ENCODE measurements at regions not wholly inside any gene's neighbourhood (a gene's known extent, or its start where the extent isn't known, plus 50 kb on each side); places are given as distances from the start of the nearest gene placed in this dataset.
A peak's percentile ranks its signal among the peaks of the same experiment; 100 is the strongest.

GRCh38 chr2:129709001-129709955 lies 270.2 kb upstream of the RAB6C start:
- TF ChIP-seq, protein P1, sequence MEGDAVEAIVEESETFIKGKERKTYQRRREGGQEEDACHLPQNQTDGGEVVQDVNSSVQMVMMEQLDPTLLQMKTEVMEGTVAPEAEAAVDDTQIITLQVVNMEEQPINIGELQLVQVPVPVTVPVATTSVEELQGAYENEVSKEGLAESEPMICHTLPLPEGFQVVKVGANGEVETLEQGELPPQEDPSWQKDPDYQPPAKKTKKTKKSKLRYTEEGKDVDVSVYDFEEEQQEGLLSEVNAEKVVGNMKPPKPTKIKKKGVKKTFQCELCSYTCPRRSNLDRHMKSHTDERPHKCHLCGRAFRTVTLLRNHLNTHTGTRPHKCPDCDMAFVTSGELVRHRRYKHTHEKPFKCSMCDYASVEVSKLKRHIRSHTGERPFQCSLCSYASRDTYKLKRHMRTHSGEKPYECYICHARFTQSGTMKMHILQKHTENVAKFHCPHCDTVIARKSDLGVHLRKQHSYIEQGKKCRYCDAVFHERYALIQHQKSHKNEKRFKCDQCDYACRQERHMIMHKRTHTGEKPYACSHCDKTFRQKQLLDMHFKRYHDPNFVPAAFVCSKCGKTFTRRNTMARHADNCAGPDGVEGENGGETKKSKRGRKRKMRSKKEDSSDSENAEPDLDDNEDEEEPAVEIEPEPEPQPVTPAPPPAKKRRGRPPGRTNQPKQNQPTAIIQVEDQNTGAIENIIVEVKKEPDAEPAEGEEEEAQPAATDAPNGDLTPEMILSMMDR (IDR thresholded peaks at IDR 0.05; ENCODE audit: unreplicated experiment in 3 of 3), result no peak
- Mint-ChIP-seq H3K36me3 (ENCODE audit: low read depth) (no peaks in the 10 kb centered on the region), H3K27me3 (ENCODE audit: low read depth) (peaks cover 3% of the 10 kb centered on the region), H3K9me3 (peaks cover 9% of the 10 kb centered on the region), H3K27ac (peak overlapping the region; percentile 64 to 83 (median 69)), H3K4me3 (peak overlapping the region in 1 of 3 experiments; percentile 50), H3K4me1 (peaks cover 17% of the 10 kb centered on the region)

DNA sequence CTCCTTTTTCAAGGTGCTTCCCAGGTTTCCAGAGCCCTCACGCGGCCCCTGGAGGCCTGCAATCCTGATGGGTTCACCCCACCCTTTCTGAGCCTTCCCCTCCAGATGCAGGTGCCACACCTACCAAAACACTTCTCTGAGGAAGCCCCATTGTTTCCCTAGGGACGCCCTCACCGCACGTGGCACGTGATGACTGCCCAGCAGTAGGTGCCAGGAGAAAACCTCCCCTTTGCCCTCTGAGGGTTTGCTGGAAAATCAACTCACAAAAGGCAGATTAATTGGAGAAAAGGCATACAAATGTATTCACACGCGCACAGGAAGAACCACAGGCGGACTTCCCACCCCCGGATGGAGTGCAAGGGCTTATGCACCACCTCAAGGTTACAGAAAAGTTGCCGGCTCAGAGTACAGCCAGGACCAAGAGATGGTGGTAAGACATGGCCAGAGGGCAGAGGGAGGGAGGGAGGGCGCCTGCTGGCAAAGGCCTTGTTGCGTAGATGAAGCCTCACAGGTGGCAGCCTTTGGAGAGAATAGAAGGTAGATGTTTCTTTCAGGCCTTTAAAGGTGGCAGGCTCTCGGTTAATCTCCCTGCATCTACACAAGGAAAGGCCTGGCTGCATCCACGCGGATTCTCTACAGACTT lies 269.4 kb upstream of the RAB6C start:
- TF ChIP-seq, protein P1 (IDR thresholded peaks at IDR 0.05; ENCODE audit: unreplicated experiment in 3 of 3), result no peak
- H3K4me1 Mint-ChIP-seq, result peaks cover 17% of the 10 kb centered on the region
- H3K9me3 Mint-ChIP-seq, result peaks cover 3% of the 10 kb centered on the region
- no peak overlapping the region for H3K27ac Mint-ChIP-seq
- H3K4me3 Mint-ChIP-seq, result no peak overlapping the region
- H3K36me3 Mint-ChIP-seq (ENCODE audit: low read depth), result no peaks in the 10 kb centered on the region
- H3K27me3 Mint-ChIP-seq (ENCODE audit: low read depth), result peaks cover 3% of the 10 kb centered on the region

DNA sequence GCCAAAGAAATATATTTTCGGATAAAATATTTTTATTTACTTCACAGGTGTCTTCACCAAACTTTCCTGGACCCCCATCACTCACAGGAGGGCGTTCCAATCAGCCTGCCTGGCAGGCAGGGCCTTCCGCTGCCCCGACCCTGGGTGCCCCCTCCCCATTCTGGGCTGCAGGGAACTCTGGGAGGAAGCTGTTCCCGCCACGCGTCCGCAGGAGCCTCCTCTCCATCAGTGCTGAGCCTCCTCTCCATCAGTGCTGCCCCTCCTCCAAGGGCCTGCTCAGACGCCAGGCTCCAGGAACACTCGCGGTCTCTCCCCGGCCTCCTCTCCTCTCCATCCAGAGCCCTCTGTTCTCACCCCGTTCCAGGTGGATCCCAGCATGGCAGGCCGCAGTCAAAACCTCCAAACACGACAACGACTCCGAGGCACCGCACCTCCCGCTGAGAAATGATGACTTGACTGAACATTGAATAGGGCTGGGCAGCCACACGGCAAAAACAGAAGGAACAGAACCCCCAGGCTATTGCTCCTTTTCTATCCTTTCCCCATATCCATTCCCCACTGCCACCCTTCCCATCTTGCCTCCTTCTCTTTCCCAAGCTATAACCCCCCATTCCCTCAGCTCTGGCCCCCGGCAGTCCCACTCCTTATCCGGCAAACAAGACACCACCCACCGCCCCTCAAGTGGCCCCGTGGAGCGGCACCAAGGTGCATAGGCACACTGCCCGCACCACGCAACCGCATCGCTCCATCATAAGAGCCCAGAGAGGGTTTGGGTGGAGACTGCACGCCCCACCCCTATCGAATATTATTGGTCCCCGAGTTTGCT lies 268.6 kb upstream of the RAB6C start:
- Mint-ChIP-seq H3K4me3 (no peak overlapping the region), H3K27me3 (ENCODE audit: low read depth) (peaks cover 7% of the 10 kb centered on the region), H3K9me3 (peaks cover 3% of the 10 kb centered on the region), H3K4me1 (peaks cover 17% of the 10 kb centered on the region), H3K27ac (no peak overlapping the region), H3K36me3 (ENCODE audit: low read depth) (no peaks in the 10 kb centered on the region)
- TF ChIP-seq, protein P1 (IDR thresholded peaks at IDR 0.05; ENCODE audit: unreplicated experiment in 3 of 3), result no peak

DNA sequence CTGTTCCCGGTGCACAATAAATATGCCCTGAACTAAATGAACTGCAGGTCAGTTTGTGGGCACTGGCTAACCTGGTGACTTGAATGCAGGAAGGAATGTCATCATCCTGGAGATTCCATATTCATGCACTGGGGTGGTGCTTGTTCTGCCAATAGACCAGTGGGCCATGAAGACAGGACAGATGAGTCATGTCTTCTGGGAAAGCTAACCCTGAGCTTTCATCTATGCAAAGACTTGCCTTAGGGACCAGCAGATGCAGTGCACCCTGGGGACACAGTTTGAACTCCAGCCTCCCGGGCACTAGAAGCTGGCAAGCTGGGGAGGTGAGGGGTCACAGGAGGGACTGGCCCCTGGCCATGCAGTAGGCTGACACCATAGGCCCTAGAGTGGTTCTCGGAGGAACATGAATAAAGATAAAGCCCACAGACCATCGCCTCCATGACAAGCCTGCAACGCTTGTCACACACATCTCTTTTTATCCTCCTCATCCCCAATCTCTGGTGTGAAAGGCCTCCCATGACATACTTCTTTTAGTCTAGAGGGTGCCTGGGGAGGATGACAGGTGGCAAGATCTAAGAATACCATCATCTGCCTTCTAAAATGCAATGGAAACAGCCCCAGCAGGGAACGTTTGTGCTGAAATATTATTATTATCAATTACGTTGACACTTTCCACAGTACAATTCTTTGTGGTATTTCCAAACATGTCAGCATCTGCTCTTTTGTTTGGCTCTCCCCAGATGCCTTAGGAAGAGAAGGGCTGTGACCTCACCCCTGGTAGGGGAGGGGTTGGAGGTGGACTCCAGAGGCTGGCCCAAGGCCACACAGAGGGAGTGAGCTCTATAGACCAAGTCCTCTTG lies 267.4 kb upstream of the RAB6C start:
- Mint-ChIP-seq H3K4me1 (peaks cover 17% of the 10 kb centered on the region), H3K36me3 (ENCODE audit: low read depth) (no peaks in the 10 kb centered on the region), H3K27me3 (ENCODE audit: low read depth) (peaks cover 16% of the 10 kb centered on the region), H3K4me3 (no peak overlapping the region), H3K9me3 (no peaks in the 10 kb centered on the region), H3K27ac (no peak overlapping the region)
- TF ChIP-seq, protein P1 (IDR thresholded peaks at IDR 0.05; ENCODE audit: unreplicated experiment in 3 of 3), result no peak

- peaks cover 18% of the 10 kb centered on the region for H3K4me1 Mint-ChIP-seq
- H3K27ac Mint-ChIP-seq, result no peak overlapping the region
- H3K9me3 Mint-ChIP-seq, result no peaks in the 10 kb centered on the region
- no peaks in the 10 kb centered on the region for H3K36me3 Mint-ChIP-seq (ENCODE audit: low read depth)
- peaks cover 19% of the 10 kb centered on the region for H3K27me3 Mint-ChIP-seq (ENCODE audit: low read depth)
- H3K4me3 Mint-ChIP-seq, result no peak overlapping the region
- TF ChIP-seq, protein P1 (IDR thresholded peaks at IDR 0.05; ENCODE audit: unreplicated experiment in 3 of 3), result no peak
Measured at GRCh38 chr2:129712676-129712985, 266.8 kb upstream of the RAB6C start.

Measured in nephron (organoid).